NCI-H1092 (cell line): ENCODE measurements at regions not wholly inside any gene's neighbourhood (a gene's known extent, or its start where the extent isn't known, plus 50 kb on each side); places are given as distances from the start of the nearest gene placed in this dataset.
A peak's percentile ranks its signal among the peaks of the same experiment; 100 is the strongest.

ENCODE experiments used
- DNase-seq: peaks from one replicate; lab custom pipeline; 2025; lab: John Stamatoyannopoulos, UW

- no peak for DNase-seq
These were observed 78.3 kb upstream of the AOAH start for GRCh38 chr7:36802459-36803135.

DNA sequence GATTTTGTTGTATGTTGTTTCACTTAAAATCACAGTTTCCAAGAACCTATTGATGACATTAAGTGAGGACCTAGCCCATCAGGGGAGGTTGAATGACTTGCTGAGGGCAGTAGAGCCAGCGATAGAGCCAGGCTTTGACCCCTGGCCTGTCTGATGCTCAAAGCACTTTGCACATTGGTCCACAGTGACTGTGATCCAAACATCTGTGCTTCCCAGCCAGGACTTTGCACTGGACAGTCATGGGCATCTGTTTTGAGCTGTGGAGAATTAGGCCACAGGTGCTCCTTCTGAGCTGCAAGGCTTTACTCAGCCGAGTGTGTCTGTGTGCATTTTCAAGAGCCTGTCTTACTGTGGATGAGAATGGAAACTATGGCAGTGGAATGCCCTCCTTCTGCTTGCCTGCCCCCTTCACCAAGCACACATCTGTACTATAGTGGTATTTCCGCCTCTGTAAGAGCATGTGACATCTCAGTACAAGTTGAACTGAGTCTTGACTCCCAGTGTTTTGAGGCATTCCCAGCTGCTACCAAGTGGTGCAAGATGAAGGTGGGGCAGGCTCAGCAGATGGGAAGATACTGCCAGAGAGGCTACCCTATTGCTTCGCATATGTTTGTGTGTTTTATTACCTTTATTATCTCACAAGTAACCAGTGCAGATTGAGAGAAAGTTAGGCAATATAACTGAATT, 72.7 kb upstream of the AOAH start:
- DNase-seq: no peak

- DNase-seq: no peak
These were observed 71.2 kb upstream of the AOAH start for GRCh38 chr7:36795451-36796021.

DNA sequence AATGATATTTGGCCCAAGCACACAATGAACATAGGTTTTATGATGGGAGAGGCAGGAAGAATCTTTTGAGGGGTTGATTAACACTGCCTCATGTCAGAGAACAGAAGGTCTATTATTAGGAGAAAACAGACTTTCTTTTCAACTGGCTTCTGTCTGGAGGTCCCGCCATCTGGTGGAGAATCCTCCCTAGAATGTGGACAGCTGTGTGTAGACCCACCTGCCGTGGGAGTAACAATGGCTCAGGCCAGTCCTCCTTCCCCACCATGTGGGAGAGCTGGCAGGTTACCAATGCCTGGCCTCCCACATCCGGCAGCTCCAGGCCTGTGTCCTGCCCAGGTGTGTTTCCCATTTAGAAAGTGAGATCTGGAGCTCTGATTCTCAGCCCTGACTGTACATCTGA, 70.4 kb upstream of the AOAH start:
- peak; percentile 33 for DNase-seq

DNA sequence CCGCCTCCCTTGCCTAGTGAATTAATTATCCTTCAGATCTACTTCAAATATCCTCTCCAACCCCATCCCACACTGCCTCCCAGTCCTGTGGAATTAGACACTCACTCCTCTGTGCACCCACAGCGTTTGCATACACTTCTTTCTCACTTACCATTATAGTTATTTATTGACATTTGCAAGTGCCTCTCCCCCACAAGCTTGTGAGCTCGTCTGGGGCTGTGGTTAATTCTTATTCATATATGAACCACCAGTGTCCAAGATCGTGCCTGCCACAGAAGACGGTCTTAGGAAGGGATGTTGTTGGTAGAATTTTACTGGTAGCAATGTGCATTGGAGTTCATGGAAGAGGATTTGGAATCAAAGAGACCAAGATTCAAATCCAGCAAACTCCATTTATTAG, 68.1 kb upstream of the AOAH start:
- no peak for DNase-seq

DNA sequence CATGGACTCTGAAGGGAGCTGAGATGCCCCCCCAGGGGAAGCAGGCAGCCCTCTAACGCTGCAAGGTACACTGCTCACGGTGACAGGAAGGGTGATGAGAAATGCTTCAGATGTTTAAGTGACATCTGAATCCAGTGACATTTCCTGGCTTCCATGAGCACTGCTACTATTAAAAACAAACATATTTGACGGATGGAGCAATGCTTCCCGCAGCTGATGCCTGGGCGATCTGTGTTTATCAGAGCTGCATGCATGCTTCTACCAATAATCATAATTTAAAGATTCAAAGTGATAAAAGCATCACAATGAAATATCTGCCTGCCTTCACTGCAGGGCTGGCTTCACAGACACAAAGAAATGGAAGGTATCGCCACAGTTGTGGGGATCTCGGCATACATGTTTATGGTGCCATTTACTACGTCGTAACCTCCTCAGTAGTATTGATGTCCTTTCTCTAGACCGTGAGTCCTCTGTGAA, 66.1 kb upstream of the AOAH start:
- no peak for DNase-seq

GRCh38 chr7:36788825-36789470, 64.7 kb upstream of the AOAH start:
- DNase-seq: no peak

GRCh38 chr7:36787933-36788378, 63.7 kb upstream of the AOAH start:
- DNase-seq: no peak

- DNase-seq: no peak
These were observed 61.0 kb upstream of the AOAH start for GRCh38 chr7:36784991-36785940.

GRCh38 chr7:36781011-36781738, 56.9 kb upstream of the AOAH start:
- DNase-seq: no peak

DNA sequence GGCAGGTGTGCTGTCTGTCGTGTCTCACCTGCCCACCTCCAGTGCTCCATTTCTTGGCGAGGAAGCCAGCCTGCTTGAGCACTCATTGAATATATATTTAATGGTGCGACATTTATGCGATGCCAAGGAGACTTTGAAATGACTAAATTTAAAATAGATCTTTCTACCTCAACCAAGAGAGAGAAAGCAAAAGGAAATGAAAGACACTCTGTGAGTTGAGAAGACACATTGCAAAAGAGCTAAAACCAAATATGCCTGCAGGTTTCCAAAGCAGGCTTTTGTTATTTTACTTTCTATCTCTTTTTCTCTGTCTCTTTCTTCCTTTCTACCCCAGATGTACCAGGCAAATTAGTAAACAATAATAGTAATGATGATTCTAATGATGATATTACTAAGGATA, 53.6 kb upstream of the AOAH start:
- DNase-seq: no peak

DNA sequence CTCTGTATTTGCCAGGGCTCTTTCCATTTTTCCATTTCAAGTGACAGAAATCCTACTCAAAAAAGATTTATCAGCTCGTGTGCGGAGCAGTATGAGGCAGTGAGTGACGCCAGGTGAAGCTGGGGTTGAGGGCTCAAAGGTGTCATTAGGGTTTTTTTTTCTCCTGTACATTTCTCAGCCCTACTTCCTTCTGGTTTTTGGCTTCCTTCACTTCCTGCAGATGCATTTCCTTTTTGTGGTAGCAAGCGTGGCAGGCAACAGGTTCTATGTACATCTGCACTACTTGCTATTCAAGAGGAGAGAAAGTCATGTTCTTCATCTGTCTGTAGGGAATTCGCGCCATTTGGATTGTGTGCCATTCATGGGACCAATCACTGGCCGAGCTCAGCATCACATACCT, 52.8 kb upstream of the AOAH start:
- no peak for DNase-seq

DNA sequence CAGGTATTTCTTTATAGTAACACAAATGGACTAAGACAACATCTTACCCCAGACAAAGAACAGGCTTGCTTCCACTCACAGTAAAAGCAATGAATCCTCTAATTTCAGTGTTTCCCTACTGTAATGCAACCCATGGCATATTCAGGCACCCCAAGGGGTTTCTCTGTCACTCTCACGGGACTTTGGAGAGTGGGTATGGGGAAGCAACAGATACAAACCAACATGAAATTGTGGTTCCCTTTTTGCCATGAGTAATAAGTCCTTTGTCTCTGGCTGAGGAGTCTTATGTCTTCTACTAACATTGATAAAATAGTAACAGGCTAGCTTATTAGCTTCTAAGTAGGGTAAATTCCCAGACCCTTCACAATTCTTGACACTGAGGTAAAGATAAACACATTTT, 51.4 kb upstream of the AOAH start:
- DNase-seq: no peak

- no peak for DNase-seq
These were observed 50.8 kb upstream of the AOAH start for GRCh38 chr7:36775061-36775620.
